ENCODE measurements at regions not wholly inside any gene's neighbourhood (a gene's known extent, or its start where the extent isn't known, plus 50 kb on each side); places are given as distances from the start of the nearest gene placed in this dataset.

DNA sequence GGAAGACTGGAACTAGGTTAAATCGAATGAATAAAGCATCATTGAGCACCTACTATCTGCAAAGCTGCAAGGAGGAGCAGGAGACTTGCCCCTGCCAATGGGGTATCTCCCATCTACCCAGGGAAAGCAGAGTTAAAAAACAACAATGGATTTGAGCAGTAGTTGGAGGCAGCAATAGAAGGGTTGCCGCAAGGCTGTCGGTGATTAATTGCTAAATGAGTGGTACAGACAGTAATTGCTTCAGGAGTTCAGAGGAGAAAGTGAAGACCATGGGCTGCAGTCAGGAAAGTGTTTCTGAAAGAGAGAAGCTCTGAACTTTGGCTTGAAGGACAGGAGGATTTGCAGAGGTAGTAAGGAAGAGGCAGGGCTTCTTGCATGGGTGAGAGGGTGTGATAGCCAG lies 152.9 kb downstream of the ACTL8 start:
- no peak for DNase-seq

GRCh38 chr1:17908945-17909344 lies 153.8 kb downstream of the ACTL8 start:
- DNase-seq: no peak

- no peak for DNase-seq
These were observed 154.5 kb downstream of the ACTL8 start for GRCh38 chr1:17909634-17910033.

GRCh38 chr1:17911791-17912190 lies 156.7 kb downstream of the ACTL8 start:
- no peak for DNase-seq

- DNase-seq: no peak
These were observed 157.4 kb downstream of the ACTL8 start for GRCh38 chr1:17912491-17912890.

GRCh38 chr1:17913326-17914115 lies 158.4 kb downstream of the ACTL8 start:
- no peak for DNase-seq

DNA sequence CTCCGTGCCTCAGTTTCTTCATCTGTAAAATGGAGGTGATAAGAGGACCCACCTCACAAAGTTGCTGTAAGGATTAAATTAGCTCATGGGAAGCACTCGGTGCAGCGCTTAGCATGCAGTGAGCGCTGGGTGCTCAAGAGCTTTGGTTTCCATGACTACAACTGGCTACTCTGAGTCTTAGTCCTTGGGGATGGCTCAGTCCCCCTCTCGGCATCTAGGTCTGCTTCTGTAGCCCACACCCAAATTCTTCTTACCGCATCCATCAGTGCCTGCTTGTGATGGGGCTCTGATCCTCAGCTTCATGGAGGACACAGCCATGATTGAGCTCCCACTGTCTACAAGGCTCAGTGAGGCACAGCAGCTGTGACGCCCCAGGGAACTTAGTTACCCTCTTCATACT lies 159.0 kb downstream of the ACTL8 start:
- no peak for DNase-seq

- no peak for DNase-seq
These were observed 159.9 kb downstream of the ACTL8 start for GRCh38 chr1:17914987-17915386.

DNA sequence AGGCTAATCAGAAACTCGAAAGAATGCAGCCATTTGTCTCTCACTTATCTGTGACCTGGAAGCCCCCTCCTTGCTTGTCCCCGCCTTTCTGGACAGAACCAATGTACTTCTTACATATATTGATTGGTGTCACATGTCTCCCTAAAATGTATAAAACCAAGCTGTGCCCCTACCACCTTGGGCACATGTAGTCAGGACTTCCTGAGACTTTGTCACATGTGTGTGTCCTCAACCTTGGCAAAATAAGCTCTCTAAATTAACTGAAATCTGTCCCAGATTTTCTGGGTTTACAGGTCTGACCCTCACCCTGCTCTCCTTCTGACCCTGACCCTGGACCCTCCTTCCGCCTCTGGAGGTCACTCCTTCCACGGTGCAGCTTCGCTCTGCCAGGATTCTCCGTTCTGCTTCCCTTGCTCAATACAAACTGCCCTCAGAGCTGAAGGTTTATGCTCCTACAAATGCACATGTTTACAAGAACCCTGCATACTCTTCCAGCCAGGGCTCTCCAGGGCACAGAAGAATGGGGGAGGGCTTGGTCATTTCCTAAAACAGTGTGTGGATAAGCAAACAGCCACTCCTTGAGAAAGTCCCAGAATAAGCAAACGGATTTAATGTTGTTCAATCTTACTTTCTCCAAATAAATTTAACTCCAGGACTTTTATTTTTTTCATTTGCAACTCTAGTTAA lies 160.5 kb downstream of the ACTL8 start:
- DNase-seq: no peak

DNA sequence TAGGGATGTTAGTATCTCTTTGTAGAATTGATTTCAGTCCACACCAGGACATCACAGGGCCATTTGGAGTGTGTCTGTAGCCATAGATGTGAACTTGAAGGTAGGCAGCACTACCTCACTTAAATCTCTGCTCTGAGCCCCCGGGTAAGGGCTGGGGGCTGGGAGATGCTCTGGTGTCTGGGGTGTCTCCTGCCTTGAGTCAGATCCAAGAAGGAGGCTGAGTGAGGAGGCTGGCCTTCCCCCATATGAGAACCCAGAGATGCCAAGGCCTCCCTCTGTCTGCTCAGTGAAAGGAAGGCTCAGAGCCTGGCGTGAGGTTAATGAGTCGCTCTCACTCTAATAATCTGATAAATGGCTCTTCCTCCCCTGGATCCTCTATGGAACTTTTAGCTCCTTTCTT lies 161.6 kb downstream of the ACTL8 start:
- DNase-seq: no peak

GRCh38 chr1:17919525-17920439 lies 164.6 kb downstream of the ACTL8 start:
- peak in 1 of 2 experiments; percentile 26 for DNase-seq

DNA sequence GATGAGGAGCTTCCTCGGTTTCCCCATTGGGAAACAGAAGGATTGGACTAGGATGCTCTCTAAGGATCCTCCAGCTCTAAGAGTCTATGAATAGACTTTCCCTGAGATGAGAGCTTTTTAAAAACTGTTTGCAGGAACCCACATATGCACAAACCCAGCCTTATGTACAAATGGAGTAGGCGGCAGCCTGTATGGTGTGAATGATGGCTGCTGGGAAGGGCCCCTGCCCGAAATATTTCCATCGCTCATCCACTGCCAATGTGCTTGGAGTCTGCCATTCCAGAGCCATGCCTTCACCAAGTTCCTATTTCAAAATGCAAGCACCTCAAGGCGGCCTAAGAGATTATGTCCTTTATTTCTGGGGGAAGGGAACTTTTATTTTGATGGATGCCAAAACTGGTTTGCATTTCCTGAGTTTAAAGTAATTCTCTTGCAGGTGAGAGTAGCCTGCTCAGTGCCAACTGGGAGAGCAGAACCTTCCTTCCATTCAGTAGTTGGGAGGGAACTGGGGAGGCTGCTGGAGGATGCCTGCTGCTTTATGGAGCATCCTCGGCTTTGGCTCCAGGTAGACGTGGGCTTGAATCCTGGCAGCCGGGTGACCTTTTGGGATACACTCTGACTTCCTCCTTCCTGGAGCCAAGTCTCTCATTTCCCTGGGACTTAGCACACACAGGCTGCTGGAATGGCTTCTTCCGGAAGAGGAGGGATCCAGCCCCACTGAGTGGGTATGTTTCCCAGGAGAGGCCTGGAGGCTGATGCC lies 165.9 kb downstream of the ACTL8 start:
- no peak for DNase-seq

GRCh38 chr1:17922833-17923232 lies 167.7 kb downstream of the ACTL8 start:
- peak; percentile 18 to 65 for DNase-seq

DNA sequence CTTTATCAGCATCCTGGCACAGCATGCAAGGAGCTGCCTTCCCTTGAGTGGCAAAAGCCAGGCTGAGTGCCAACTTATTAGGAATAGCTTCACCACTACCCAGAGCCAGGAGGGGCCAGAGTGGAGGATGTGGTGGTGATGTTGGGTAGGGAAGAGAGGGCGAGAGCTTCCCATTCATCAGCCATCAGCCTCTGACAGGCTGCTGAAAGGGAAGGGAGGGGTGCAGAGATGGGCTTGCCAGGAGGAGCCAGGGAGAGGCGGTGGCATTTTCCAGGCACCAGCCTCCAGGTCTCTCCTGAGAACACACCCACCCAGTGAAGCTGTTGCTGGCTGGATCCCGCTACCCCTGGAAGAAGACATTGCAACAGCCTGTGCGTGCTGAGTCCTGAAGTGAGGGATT lies 168.5 kb downstream of the ACTL8 start:
- peak in 1 of 2 experiments; percentile 48 for DNase-seq

DNA sequence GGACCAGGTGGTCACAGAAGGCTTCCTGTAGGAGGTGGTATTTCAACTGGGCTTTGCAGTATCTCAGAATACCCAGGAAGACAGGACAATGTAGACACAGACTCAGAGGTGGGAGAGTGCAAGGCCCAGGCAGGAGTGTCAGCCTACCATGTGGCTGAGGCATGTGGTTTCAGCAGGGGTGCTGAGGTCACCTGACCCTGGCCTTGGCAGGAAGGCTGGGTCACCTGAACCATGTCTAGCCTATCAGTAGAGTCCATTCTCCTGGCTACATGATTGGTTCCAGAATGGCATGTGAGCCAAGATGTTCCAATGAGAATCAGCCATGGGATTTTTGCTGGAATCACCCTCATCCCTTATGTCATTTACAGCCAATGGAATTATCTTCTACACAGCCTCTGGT lies 169.4 kb downstream of the ACTL8 start:
- no peak for DNase-seq

DNA sequence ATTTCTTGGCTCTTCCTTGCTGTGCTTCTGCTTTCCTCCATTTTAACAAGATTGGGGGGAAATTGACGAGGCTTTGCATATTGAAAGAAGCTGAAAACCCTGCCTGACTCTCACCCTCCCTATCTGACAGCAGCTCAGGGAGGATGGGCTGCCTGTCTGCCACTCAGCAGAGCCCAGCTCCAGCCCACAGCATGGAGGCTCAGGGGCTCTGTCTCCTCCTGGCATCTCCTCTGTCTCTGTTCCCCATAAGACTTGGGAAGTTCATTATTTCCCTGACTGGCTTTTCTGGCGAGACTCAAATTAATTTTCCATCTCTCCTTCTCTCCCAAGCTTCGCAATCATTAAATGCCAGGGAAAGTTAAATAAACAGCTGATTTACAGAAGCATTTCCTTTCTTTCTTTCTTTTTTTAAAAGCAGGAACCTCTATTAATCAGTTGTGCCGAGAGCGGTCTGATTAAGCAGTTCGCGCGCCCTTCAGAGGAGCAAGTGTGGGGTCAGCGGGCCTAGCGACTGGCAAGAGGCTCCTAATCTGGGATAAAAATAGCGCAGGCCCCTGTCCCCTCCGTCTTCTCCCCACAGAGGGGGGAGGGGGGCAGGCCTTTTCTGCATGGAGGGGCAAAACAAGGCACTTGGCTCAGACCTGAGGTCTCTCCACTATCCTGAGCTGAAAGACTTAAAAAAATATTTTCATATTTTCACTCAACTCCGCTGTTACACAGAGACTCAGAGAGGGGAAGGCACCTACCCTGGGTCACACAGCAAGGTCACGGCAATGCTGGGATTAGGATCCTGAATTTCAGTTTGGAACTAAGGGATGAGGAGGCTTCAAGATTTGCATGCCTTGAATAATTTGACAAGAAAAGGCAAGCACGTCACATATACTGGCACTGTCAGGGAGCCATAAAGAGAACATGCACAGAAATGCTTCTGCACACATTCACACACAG lies 170.4 kb downstream of the ACTL8 start:
- DNase-seq: no peak

DNA sequence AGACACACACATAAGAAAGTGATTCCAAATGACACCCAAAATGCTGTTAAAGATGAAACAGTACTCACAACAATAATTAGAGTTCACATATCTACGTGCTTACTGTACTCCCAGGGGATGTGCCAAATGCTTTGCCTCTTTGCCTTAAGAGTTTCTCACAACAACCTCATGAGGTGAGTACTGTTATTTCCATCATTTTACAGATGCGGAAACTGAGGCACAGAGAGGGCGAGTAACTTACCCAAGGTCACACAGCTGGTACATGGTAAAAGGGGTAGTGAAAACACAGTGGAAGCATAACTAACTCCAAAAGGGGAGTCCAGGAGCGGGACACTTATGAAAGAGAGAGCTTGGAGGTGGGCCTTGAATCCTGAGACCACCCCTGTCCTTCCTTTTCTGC lies 171.8 kb downstream of the ACTL8 start:
- peak in 1 of 2 experiments; percentile 71 for DNase-seq

GRCh38 chr1:17927952-17928351 lies 172.8 kb downstream of the ACTL8 start:
- no peak for DNase-seq

DNA sequence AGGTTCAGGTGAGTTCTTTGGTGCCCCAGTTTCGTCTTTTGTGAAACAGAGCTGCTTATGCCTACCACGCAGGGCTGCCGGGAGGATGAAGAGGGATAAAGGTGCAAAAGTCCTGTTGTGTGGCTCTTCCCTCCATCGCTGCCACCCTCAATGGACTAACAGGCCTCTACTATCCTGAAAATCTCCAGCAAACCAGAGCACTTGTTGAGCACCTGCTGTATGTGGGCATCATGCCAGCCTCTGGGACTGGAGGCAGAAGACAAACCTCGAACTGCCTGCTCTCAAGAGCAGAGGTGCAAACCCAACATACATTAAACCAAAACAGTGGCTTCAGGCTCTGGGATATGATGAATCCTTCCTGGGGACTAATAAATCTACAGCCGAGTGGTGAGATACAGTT lies 174.1 kb downstream of the ACTL8 start:
- DNase-seq: no peak

DNA sequence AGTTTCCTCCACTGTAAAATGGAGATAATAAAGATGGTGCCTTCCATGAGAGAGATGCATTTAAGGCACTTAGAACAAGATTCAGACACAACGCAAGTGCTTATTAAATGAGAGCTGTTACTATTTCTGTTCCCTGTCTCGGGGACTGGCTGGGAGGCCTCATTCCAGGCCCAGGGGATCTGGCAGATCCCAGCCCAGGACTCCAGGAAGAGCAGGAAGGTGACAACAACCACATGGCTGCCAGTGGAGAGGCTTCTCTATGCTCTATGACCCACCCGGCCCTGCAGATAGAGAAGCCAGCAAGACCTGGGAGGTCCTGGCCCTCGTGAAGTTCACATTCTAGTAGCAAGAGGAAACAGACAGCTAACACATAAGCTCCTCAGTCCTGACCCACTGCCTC lies 175.5 kb downstream of the ACTL8 start:
- no peak for DNase-seq

DNA sequence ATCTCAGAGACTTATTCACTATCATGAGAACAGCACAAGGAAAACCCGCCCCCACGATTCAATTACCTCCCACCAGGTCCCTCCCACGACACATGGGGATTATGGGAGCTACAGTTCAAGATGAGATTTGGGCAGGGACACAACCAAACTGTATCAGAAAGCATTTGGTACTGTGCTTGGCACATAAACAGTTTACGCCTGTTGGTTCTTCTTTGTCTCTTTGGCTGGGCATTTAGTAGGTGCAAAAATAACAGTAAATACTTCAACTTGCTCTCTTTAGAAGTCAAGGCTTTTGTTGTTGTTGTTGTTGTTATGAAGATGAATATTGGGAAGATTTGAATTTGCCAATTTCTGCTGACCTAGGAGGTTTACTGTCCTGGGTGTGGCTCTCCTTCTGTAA lies 175.4 kb upstream of the IGSF21 start:
- no peak for DNase-seq

GRCh38 chr1:17933501-17933900 lies 174.1 kb upstream of the IGSF21 start:
- DNase-seq: no peak

All from NCI-H187 (cell line).